HG03457 (cell line): ENCODE measurements at regions not wholly inside any gene's neighbourhood (a gene's known extent, or its start where the extent isn't known, plus 50 kb on each side); places are given as distances from the start of the nearest gene placed in this dataset.

Source experiments
- ATAC-seq: cut with Tn5 transposase; IDR thresholded peaks from one replicate; pipeline ENCODE4 v1.9.1; 2021; ENCODE audit warnings: moderate number of reproducible peaks; ENCODE audit not compliant: unreplicated experiment

- no peak for ATAC-seq
These were observed 170.9 kb downstream of the ACKR3 start for GRCh38 chr2:236740506-236740905.

DNA sequence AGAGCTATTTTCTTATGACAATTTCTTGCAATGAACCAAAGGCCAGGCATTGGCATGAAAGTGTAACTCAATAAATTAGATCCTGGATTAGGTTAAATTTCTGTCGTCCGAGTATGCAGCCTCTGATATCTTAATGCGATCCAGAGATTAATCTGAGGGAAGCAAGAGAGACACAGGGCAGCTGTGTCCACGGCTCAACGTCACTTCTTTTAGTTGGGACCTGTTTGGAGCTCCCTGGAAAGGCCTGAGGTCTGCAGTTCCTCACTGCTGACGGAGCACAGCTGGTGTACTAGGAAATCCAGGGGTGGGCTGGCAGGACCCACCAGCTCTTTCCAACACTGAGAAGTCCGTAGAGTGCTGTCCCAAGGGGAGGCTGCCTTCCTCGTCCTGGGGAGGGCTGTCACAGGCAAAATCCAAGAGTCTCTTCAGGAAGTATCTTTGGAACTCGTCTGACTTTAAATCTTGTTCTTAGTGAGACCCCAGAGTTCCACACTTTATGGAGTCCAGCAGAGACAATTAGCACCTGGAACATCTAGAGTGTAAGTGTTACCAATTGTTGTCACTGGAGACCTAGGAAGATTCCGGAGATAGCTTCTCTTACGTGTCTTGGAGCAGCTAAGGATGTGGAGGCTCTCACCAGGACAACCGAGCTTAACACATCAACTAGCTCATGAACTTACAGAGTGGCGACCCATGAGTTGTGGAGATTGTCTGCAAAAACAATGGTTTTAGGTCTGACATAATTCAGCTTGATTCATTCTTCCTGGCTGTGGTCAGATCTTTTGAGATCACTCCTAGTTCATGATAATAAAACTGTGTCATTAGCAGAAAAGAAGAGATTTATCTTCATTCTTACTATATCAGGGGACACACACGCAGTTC lies 173.7 kb downstream of the ACKR3 start:
- ATAC-seq: no peak

DNA sequence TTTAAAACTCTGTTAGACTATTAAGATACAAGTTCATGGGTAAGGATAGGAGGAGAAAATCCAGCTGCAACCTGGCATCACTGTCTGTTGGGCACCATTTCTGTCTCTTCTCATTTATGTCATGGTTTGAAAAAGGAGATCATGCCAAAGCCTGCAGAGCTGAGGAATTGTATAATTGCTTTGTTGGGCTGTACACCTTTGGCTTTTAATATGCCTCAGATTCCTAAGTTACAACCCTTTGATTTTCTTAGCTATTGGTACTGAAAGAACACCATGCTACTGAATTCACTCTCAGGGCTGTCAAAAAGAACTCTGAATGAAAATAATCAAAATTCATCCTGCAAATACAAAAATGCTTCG lies 174.3 kb downstream of the ACKR3 start:
- no peak for ATAC-seq

DNA sequence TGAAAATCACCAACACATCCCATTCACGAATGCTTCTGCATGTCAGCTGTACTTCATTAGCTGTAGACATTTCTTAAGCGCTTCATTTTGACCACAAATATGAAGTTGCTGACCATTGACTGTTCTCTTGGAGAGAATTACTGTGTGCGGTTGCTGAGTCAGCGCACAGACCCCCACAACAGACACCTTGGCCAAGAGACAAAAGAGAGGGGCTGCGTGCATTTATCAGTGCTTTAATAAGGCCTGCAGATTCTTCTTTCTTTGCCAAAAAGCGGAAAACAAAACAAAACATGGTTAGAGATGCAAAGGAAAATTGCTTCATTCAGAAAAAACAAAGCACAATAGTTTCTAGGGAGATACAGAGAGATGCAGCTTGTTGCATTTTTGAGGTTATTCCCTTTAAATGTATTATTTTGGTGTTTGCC lies 174.7 kb downstream of the ACKR3 start:
- ATAC-seq: no peak

- no peak for ATAC-seq
These were observed 175.1 kb downstream of the ACKR3 start for GRCh38 chr2:236744716-236745115.

DNA sequence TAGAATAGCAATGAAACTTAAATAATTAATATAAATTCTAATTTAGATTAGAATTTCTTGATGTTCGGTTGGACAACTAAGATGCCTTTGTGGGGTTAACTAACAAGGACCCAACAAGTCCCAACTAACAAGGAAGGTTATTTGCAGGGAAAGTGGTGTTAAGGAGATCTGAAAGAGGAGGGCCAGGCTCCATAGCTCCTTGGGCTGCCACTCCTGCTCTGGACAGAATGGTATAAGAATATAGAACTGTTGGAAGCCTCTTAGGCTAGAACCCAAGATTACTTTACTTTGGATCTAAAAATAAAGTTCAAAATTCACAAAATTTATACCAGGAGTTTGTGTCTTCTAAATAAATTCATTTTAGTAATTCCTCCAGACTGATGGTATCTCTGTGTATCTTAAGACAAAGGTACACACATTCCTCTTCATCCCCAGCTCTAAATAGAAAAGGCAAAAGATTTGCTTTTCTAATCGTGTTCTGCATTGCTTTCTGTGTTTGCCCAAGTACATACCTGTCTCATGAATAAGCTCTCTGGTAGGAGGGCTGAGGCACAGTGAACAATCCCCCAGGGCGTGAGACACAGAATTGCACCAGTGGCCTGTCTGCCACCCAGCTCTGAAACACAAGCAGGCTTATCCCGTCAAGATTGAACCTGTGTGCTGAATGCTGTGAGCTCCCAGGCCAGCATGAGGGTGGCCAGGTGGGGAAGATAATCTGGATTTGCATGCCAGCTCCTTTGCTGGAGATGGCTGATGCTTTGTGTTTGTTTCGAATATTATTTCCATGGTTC lies 176.0 kb downstream of the ACKR3 start:
- no peak for ATAC-seq

DNA sequence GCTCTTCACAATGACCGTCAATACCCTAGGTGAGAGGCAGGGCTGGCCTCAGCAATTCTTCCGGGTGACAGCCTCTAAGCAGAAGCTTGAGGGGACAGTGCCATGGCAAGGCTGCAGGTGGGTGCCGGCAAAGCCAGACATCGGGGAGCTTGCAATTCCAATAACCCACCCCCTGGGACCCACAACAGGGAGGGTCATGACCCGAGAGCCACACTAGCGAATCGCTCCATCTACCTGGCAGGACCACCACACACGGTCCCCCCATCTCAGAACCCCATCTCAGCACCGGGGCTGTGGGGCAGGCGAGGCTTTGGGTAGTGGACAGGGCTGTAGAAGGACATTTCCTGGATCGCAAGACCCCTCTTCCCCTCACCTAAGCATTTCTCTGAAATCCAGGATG lies 177.2 kb downstream of the ACKR3 start:
- no peak for ATAC-seq

GRCh38 chr2:236747426-236747825 lies 177.8 kb downstream of the ACKR3 start:
- no peak for ATAC-seq

GRCh38 chr2:236747925-236748324 lies 178.3 kb downstream of the ACKR3 start:
- ATAC-seq: no peak

DNA sequence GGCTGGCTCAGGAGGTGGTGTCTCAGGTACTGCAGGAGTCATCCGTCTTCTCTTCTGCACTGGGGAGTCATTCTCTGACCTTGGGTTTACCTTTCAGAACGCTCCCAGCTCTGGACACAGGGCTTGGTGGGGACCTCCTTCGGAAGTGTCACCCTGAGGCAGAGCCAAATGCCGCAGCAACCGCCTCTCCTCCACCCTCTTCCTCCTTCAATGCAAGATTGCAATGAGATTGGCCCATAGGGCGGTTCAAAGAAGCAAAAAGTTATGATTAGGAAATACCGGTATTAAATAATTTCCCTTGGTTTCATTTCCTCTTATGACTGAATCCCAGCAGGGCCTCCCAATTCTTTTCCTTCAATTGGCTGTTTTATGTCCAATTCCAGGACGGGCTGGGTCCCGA lies 178.8 kb downstream of the ACKR3 start:
- ATAC-seq: no peak

- ATAC-seq: no peak
These were observed 179.2 kb downstream of the ACKR3 start for GRCh38 chr2:236748801-236749200.

DNA sequence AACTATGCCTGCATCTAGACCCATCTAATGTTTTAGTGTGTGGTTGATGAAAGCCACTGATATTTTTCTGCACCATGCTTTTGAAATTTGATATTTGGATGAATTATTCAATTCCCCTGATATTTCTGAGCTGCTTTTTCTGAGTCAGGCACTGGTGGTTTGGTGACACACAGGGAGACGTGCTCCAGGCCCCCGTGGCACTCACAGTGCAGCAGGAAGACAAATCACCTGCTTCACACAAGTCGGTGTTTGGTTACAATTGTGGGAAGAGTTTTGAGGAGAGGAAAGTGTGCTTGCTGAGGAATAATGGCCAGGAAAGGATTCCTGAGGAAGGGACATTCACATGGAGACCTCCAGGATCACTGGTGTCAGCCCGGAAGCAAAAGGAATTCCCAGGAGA lies 179.7 kb downstream of the ACKR3 start:
- no peak for ATAC-seq

DNA sequence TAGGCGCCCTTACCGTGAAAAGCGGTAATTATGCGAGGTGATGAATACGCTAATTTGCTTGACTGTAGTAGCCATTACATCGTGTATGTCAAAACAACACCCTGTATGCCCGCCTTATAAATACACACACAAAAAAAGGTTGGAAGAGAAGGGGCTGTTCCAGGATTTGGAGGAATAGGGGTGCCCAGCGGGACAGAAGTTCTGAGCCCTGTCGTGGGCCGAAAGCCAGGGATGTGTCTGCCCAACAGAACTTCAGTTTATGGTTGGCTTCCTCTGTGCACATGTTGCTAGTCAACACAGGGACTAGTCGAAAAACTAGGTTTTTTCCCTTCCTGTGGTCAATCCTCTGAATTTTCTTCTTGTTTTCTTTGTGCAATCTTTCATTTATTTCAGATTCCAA lies 182.5 kb downstream of the ACKR3 start:
- no peak for ATAC-seq

- ATAC-seq: no peak
These were observed 184.1 kb downstream of the ACKR3 start for GRCh38 chr2:236753606-236754270.

GRCh38 chr2:236754271-236754944 lies 184.8 kb downstream of the ACKR3 start:
- ATAC-seq: no peak

DNA sequence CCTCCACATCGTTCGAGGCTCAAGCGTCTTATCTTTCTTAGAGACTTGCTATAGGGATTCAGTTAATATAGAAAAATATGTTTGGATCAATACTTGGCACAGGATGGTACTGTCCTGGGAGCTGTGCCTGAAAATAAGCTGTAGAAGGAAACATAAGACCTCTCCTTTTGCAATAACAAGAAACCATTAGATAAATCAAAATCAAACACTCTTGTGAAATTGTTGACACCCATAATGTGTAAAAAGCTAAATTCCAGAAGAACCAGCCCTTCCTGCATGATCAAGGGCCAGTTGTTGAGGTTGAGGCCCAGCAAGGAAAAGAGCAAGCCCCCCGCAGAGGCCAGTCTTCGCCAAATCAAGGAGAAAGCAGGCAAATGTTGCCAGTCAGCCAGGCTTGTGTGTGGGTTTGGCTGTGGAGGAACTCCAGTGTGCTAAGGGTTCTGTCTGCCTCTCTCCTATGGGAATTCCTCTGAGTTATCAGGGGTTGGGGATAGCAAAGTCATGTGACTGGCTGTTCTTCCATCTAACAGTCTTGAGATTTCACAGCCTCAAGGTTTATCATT lies 185.7 kb downstream of the ACKR3 start:
- no peak for ATAC-seq

GRCh38 chr2:236758406-236758805 lies 188.8 kb downstream of the ACKR3 start:
- no peak for ATAC-seq

- ATAC-seq: no peak
These were observed 190.6 kb downstream of the ACKR3 start for GRCh38 chr2:236760246-236760645.

GRCh38 chr2:236761358-236761757 lies 191.7 kb downstream of the ACKR3 start:
- ATAC-seq: no peak

DNA sequence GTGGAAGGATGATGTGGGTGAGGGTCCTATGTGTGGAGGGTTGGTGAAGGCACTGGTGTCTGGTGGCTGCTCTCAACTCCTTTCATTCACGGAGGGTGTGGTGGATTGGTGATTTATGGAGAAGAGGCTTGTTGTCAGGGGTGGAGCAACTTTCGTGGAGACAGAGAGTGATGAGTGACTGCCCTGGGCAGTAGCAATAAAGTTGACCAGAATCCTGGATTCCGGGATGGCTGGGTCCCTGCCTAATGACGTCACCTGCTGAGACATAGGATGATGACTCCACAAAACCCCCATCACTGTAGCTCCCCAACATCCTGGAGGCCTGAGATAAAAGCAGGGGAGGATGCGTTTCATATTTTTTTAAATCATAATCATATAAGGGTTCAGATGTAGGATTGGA lies 193.0 kb downstream of the ACKR3 start:
- ATAC-seq: no peak

DNA sequence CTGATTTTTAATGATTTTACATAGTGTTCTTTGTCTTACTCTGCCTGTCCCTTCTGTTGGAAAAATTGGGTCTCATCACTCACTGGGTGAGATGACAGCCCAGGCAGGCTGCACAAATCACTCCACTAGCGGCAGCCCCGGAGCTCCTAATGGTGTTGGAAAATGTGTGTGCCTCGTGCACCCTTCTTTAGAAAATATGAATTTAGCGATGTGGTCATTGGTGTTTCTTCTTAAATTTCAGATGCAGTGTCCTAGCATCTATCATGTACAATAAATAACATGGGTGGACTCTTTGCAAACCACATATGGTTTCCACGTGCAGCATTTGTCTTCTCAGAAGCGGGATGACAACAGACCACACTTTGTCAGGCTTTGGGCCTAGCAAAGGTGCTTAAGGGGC lies 194.2 kb downstream of the ACKR3 start:
- ATAC-seq: no peak
